Hippocampal formation (tissue), 2 donors: ENCODE measurements at regions not wholly inside any gene's neighbourhood (a gene's known extent, or its start where the extent isn't known, plus 50 kb on each side); places are given as distances from the start of the nearest gene placed in this dataset.
"Not testable (repeated sequence)": the region's sequence is repeated elsewhere in the genome, so short reads cannot be mapped to it uniquely, and the experiment has no call there.

Experiments
- DNase-seq, 2 donors: peaks; one replicate each; lab custom pipeline; 2025; lab: John Stamatoyannopoulos, UW

GRCh38 chr1:187516874-187517273 is 688.1 kb downstream of the PLA2G4A start:
- no peak for DNase-seq

GRCh38 chr1:187517546-187517945 is 688.8 kb downstream of the PLA2G4A start:
- no peak for DNase-seq

- no peak for DNase-seq
These were observed 698.6 kb downstream of the PLA2G4A start for GRCh38 chr1:187527346-187527745.

- no peak for DNase-seq
These were observed 709.2 kb downstream of the PLA2G4A start for GRCh38 chr1:187537936-187538335.

GRCh38 chr1:187549540-187549939 is 720.8 kb downstream of the PLA2G4A start:
- no peak for DNase-seq

GRCh38 chr1:187551061-187551460 is 722.3 kb downstream of the PLA2G4A start:
- no peak for DNase-seq

GRCh38 chr1:187563191-187563590 is 734.4 kb downstream of the PLA2G4A start:
- no peak for DNase-seq

GRCh38 chr1:187566354-187566753 is 737.6 kb downstream of the PLA2G4A start:
- DNase-seq, result no peak

GRCh38 chr1:187568067-187568466 is 739.3 kb downstream of the PLA2G4A start:
- no peak for DNase-seq

- no peak for DNase-seq
These were observed 741.4 kb downstream of the PLA2G4A start for GRCh38 chr1:187570166-187570565.

- no peak for DNase-seq
These were observed 748.9 kb downstream of the PLA2G4A start for GRCh38 chr1:187577610-187578009.

GRCh38 chr1:187588917-187589316 is 760.2 kb downstream of the PLA2G4A start:
- DNase-seq, result no peak

- no peak for DNase-seq
These were observed 777.0 kb downstream of the PLA2G4A start for GRCh38 chr1:187605736-187606135.

GRCh38 chr1:187615853-187616735 is 787.3 kb downstream of the PLA2G4A start:
- DNase-seq, result not testable (repeated sequence)

GRCh38 chr1:187616830-187617229 is 788.1 kb downstream of the PLA2G4A start:
- not testable (repeated sequence) for DNase-seq

GRCh38 chr1:187617776-187618175 is 789.0 kb downstream of the PLA2G4A start:
- DNase-seq, result no peak

- no peak for DNase-seq
These were observed 790.4 kb downstream of the PLA2G4A start for GRCh38 chr1:187619175-187619574.

GRCh38 chr1:187621951-187622350 is 793.2 kb downstream of the PLA2G4A start:
- no peak for DNase-seq

- no peak for DNase-seq
These were observed 793.8 kb downstream of the PLA2G4A start for GRCh38 chr1:187622545-187622944.

- DNase-seq, result no peak
These were observed 796.2 kb downstream of the PLA2G4A start for GRCh38 chr1:187624812-187625545.

GRCh38 chr1:187626056-187626455 is 797.3 kb downstream of the PLA2G4A start:
- DNase-seq, result no peak

GRCh38 chr1:187627516-187627915 is 798.8 kb downstream of the PLA2G4A start:
- no peak for DNase-seq

- DNase-seq, result no peak
These were observed 800.3 kb downstream of the PLA2G4A start for GRCh38 chr1:187629075-187629474.
